GM12891 (cell line): ENCODE measurements at regions not wholly inside any gene's neighbourhood (a gene's known extent, or its start where the extent isn't known, plus 50 kb on each side); places are given as distances from the start of the nearest gene placed in this dataset.

Source experiments
- POLR2A ChIP-seq: IDR thresholded peaks from 2 replicates; pipeline ENCODE4 v1.6.1; 2011; ENCODE audit warnings: low read depth, low read length, control low read depth
- POLR2AphosphoS5 ChIP-seq: IDR thresholded peaks from 2 replicates; pipeline ENCODE4 v1.6.1; 2011; ENCODE audit warnings: low read depth, low read length, control low read depth
- SPI1 ChIP-seq: IDR thresholded peaks from 2 replicates; pipeline ENCODE4 v1.6.1; 2011; ENCODE audit warnings: low read depth, low read length, control low read depth
- TAF1 ChIP-seq: IDR thresholded peaks from 2 replicates; pipeline ENCODE4 v1.6.1; 2011; ENCODE audit warnings: low read depth, low read length, control low read depth

DNA sequence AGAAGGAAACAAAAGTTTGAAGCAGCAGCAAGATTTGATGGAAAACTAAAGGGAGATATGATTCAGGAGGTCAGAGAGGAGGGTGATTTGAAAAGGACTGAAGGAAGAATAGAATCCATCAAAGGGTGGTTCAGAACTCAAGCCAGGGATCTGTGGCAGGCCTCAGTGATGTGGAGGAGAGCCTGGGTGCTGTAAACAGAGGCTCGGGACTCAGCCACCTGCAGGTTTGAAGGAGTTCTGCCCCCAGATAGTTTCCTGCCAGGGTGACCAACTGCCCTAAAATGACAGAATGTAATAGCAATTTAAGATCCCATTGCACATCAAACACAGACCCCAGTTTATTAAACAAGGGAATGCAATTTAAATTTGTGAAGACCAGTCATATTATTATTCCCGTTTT lies 204.0 kb upstream of the FAT1 start:
- TF ChIP-seq POLR2A: no peak
- no peak for TF ChIP-seq POLR2AphosphoS5
- TF ChIP-seq TAF1: no peak
- no peak for TF ChIP-seq SPI1
